Spleen (tissue), 3 donors: ENCODE measurements at regions not wholly inside any gene's neighbourhood (a gene's known extent, or its start where the extent isn't known, plus 50 kb on each side); places are given as distances from the start of the nearest gene placed in this dataset.

ENCODE experiments used
- POLR2A ChIP-seq, 3 donors: fragments of 450-650 bp; IDR thresholded peaks; one replicate each; pipeline ENCODE4 v1.5.1; 2017; ENCODE audit warnings: antibody characterized with exemption in 3 of 3, mild to moderate bottlenecking in 1 of 3
- POLR2AphosphoS5 ChIP-seq, 3 donors: sonication (generic); formaldehyde crosslinking; IDR thresholded peaks; one replicate each; pipeline ENCODE4 v1.5.1; 2017; ENCODE audit warnings: antibody characterized with exemption in 3 of 3

GRCh38 chr6:135583256-135583761 is 85.8 kb upstream of the AHI1 start:
- TF ChIP-seq POLR2AphosphoS5 (IDR thresholded peaks at IDR 0.05) (no peak), POLR2A (IDR thresholded peaks at IDR 0.05) (no peak)
